IPS-18c (cell line): ENCODE measurements at regions not wholly inside any gene's neighbourhood (a gene's known extent, or its start where the extent isn't known, plus 50 kb on each side); places are given as distances from the start of the nearest gene placed in this dataset.

ENCODE experiments used
- H3K4me3 ChIP-seq: 2 replicates; pipeline ENCODE4 v1.7.0; 2013; ENCODE audit warnings: low read depth, mild to moderate bottlenecking, low read length, moderate library complexity; ENCODE audit not compliant: insufficient read depth
- H3K9me3 ChIP-seq: one replicate; pipeline ENCODE4 v1.6.1; 2013; ENCODE audit warnings: mild to moderate bottlenecking, low read length, moderate library complexity; ENCODE audit not compliant: control insufficient read depth, insufficient read depth

DNA sequence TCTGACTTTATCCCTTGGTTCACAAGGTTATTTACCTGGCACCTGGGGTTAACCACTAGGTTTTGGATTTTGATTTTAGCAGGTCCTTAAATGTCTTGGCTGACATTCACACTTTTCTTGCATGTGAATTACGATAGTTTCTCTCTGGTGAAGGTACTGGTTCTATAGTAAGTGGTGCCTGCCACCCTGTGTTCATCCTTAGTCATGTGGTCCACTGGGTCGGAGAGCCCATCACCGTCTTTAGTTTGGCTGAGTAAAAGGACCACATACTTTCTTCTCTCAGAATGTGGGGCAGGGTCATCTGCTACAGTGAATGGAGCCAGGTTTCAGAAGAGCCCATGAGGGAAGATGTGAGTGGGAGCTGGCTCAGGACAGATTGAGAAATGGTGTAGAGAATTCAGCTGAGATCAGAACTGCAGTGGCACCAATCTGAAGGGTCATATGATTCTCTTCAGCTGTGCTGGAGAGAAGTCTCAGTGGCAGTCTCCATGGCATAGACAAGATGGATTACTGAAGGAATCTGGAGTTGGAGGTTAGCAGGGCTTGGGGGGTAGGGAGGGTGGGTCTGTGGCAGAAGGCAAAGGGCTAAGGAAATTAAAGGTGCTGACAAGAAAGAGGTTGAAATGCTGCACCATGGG, 310.4 kb downstream of the GPAT3 start:
- H3K9me3 ChIP-seq: no peaks in the 10 kb centered on the region
- H3K4me3 ChIP-seq: no peak overlapping the region

DNA sequence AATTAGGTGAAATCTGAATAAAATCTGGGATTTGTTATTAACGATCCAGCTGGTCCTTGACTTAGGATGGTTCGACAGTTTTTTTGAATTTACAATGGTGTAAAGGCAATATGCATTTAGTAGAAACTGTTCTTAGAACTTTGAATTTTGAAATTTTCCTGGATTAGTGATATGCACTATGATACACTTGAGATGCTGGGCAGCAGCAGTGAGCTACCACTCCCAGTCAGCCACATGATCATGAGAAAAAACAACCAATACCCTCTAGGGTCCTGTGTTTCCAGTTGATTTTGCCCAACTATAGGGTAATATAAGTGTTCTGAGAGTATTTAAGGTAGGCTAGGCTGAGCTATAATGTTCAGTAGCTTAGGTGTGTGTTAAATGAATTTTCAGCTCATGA, 303.7 kb downstream of the GPAT3 start:
- no peak overlapping the region for H3K4me3 ChIP-seq
- no peaks in the 10 kb centered on the region for H3K9me3 ChIP-seq

DNA sequence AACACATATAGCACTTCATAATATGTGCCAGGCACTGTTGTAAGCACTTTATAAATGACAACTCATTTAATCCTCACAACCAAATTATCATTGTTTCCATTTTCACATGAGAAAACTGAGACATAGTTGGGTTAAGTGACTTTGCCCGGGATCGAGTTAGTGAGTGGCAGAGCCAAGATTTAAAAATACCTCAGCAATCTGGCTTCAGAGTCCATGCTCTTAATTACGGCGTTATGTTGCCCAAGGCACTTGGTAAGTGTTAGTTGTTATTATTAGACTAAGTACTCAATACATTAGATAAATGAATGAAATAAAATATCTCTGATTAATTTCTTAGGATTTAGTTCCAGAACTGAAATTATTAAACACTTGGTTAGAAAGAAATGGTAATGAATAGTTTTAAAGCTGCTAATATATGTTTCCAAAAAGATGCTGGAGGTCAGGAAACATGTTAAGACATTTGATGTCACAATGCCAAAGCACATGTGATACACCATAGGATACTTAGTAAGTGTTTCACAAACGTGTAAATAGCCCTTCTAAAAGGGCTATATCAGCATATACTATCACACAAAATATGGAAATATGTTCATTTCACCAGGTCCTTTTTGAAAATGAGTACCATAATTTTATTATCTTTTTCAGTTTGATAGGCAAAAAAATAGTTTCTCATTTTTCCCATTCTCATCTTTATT, 301.9 kb downstream of the GPAT3 start:
- no peak overlapping the region for H3K4me3 ChIP-seq
- no peaks in the 10 kb centered on the region for H3K9me3 ChIP-seq

DNA sequence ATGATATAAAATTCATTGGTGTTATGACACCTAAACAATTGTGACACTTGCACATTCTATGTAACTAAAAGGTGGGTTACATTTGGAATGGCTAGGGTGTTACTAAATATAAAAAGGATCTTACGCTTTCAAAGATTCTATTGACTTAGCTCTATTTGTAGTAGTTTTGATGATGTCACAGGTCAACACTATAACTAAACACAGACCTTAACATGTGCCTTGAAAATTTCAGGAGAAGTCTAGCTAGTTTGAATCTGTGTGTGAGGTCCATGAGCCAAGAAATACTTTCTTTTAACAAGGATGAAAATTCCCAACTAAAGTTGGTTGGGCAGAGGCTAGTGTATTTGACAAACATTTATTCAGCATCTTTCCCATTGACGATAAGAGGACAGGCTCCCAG, 298.0 kb downstream of the GPAT3 start:
- H3K9me3 ChIP-seq: no peaks in the 10 kb centered on the region
- no peak overlapping the region for H3K4me3 ChIP-seq

DNA sequence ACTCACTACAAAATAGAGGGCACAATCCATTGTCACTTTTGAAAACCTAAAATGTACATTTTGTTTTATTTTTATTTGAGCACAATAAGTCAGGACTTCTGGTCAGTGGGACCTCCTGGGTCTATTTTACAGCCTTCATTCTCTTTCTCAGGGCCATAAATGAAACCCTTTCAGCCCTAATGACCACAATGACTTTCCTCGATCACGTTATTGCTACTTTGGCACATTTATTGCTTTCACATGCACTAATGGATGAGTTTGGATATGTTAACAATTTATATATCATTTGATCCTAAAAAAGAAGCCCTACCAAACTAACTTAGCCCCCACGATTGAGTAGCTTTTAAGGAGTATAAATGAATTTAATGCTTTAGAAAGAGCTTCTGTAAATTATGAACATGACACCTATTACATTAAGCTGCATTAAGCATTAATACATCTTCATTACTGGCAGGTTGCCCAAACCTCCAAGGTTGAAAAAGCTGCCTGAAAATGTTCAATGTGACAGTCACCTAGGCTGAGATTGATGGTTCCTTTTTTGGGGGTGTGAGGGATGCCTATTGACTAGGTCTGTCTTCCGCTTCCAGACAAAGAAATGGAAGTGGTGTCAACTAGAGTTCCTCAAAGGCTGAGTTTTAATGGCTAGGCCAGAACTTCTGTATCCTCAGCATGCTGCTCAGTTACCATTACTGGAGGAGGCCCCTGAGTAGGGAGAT, 296.4 kb downstream of the GPAT3 start:
- H3K4me3 ChIP-seq: no peak overlapping the region
- H3K9me3 ChIP-seq: no peaks in the 10 kb centered on the region

DNA sequence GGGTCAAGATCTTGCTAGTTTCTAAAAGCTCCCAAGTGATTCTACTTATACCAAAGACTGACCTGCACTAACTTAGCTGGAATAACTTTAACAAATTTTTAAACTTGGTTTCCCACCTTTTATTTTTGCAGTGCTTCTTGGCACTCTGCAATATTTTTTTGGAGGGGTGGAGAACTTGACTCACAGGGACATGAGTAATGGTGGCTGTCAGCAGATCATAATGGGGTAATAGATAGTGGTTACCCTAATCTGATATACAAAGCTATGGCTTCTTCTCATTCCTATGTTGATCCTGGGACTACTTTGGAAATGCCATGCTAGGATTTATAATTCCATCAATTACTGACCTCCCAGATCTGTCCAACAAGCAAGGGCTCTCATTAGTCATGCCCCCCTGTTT, 295.7 kb downstream of the GPAT3 start:
- Histone ChIP-seq H3K9me3 (no peaks in the 10 kb centered on the region), H3K4me3 (no peak overlapping the region)

DNA sequence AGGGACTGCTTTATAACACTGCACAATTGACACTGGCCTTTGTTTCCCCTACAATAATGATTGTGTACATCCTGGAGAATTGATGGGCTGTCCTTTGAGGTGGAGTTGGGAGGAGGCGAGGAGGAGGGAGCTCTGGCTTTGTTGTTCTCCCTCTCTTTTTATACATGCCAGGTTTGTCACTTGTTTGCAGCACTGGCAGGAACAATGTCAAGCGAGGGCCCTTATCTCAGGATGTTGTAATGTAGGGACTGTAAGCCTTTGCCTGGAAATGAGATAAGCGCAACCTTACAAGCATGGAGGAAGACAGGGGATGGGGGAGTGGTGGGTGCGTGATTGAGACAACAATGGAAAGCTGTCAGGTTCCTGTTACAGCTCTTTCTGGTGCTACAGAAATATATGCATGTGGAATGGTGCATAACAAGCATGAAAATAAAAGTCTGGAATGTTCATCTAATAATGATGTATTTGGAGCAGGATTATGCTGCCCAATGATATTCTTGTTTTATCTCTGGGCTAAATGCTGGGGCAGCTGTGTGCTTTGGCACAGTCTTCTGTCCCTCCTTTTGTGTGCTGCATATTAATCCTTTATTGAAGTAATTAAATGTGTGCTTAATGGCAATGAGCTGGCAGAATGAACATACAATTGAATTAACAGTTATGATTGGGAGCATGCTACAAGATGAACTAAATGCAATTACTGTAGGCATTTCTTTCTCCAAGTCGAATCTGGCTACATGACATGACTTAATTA, 294.4 kb downstream of the GPAT3 start:
- H3K4me3 ChIP-seq: no peak overlapping the region
- no peaks in the 10 kb centered on the region for H3K9me3 ChIP-seq

DNA sequence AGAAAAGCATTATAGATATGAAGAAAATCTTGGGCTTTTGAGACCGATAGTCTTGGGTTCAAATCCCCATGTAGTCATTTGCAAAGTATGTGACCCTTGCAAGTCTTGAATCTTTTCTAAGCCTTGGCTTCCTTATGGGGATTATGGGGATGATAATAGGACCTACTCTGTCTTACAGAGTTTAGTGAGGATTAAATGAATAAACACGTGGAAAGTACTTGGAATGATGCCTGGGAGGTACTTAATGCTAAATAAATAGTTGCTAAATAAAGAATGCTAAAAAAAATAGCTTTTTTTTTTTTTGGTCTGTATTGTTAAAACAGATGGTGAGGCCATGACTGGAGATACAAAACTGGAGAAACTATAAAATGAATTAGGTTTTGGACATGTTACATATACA, 292.7 kb downstream of the GPAT3 start:
- no peak overlapping the region for H3K4me3 ChIP-seq
- no peaks in the 10 kb centered on the region for H3K9me3 ChIP-seq

DNA sequence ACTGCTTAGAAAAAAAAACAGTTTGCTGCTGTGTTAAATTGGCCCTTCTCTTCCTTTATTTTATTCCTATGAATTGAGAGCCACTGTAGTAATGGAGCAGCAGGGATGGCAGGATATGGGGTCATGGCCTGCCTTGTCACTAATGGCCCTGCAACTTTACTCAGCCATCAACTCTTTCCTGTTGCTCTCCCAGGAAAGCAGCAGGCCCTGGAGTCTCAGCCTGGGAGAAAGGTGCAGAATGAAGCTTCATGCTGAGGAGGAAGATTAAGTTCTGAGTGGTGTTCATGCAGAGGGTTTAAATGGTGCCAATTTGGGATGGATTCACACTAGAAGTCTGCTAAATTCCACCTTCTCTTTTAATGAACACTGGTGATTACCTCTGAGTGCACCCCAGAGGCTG, 285.6 kb downstream of the GPAT3 start:
- H3K4me3 ChIP-seq: no peak overlapping the region
- H3K9me3 ChIP-seq: peaks cover 2% of the 10 kb centered on the region

DNA sequence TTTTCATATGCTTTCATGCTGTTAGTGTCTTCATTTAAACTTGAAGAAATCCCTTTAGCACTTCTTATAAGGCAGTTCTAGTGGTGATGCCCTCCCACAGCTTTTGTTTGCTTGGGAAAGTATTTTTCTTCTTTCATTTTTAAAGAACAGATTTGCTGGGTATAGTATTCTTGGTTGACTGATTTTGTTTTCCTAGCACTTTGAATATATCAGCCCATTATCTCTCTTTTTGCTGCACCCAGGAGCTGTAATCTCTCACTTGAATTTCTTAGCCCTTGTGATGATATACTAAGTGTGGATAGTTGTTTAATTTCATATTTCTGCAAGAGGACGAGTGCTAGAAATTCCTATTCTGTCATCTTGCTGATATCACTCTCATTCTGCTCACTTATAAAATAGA, 283.7 kb downstream of the GPAT3 start:
- no peak overlapping the region for H3K4me3 ChIP-seq
- H3K9me3 ChIP-seq: peaks cover 2% of the 10 kb centered on the region

DNA sequence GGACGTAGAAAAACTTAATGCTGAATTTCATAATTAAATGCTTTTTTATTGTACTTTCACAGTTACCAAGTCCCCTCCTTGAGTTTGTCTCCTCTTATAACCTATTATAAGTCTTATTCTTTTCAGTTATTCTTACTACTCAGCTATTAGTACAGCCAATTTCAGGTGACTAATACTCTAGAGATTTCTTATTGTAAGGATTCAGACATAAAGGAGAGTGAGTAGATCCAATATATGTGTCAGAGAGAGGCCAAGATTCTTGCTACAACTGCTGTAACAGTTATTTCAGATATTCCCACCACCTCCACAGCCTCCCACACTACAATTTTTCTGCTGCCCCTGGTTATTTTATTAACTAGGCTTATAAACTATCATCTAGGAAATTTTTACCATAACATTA, 274.5 kb downstream of the GPAT3 start:
- Histone ChIP-seq H3K9me3 (no peaks in the 10 kb centered on the region), H3K4me3 (no peak overlapping the region)

DNA sequence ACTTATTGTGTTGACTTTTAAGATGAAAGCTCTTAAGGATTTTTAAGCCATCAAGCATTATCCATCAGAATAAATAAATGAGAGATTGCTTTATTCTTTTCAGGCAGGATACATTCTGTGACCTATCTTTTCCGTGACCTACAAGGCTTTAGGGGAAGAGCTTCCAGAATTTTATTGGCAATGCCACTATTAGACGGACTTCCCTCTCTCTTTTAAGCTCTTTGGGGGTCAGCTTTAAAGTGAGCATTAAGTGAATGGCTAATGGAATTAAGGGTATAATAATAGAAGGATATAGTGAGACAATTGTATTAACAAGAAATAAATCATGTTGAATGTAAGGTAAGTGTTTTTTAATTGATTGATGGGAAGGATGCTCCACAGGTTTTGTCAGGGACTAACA, 273.7 kb downstream of the GPAT3 start:
- no peaks in the 10 kb centered on the region for H3K9me3 ChIP-seq
- H3K4me3 ChIP-seq: no peak overlapping the region

DNA sequence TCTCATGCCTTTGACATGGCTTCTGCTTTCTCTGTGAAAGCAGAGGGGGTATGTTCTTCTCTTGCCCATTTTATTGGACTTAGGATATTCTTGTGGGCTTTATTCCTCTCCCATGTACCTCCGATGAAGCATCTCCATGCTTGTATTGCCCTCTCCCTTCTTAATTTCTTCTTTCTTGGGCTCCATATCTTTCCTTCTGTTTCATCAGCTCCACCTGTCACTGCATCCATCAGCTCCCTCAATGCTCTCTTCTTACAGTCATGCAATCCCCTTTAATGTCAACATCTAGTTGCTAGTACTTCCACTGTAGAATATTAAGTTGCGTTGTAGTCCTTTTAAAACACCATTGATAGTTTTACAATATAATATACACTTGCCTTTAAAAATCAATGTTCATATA, 257.6 kb downstream of the GPAT3 start:
- Histone ChIP-seq H3K4me3 (no peak overlapping the region), H3K9me3 (no peaks in the 10 kb centered on the region)

DNA sequence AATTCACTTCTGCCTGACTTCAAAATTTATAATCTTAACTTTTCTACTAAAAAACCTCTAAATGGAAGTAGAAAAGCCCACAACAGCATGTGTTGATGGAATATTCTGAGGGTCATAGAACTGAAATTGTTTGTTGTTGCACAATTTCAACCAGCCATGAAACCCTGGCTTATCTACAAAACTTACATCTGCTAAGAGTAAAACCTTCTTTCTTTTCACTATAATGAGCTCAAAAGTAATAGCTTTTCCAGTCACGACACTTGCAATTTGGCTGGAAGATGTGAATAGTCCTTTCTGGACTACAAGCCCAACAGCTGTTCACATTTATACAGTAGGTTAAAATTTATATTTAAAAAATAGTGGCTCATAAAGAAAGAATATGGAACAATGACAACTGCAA, 250.0 kb downstream of the GPAT3 start:
- Histone ChIP-seq H3K4me3 (no peak overlapping the region), H3K9me3 (no peaks in the 10 kb centered on the region)

DNA sequence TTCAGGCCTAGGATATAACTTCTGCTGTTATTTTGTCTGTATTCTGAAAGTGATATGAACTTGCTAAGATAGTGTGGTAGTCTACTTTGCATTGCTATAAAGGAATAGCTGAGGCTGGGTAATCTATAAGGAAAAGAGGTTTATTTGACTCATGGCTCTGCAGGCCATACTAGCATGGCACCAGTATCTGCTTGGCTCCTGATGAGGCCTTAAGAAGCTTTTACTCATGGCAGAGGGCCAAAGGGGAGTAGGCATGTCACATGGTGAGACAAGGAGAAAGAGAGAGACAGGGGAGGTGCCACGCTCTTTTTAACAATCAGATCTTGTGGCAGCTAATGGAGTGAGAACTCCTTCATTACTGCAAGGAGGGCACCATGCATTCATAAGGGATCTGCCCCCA, 247.3 kb downstream of the GPAT3 start:
- Histone ChIP-seq H3K9me3 (no peaks in the 10 kb centered on the region), H3K4me3 (no peak overlapping the region)

DNA sequence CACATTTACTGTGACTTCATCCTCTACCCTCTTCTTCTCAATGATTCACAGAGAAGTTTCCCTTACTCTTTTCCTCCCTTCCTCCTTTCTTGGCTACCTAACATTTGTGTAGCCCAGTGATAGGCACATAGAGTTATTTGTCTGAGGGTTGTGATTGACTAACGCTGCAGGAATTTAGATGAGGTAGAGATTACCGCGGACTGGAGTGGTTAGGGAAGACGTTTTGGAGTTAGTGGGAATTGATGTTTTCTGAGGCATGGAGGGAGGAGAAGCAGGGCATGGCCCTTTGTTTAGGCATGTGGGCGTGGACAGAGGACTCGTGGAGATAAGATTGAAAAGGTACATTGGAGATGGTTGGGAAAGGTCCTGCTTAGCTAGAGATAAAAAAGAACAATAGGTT, 246.7 kb downstream of the GPAT3 start:
- H3K9me3 ChIP-seq: no peaks in the 10 kb centered on the region
- H3K4me3 ChIP-seq: no peak overlapping the region

DNA sequence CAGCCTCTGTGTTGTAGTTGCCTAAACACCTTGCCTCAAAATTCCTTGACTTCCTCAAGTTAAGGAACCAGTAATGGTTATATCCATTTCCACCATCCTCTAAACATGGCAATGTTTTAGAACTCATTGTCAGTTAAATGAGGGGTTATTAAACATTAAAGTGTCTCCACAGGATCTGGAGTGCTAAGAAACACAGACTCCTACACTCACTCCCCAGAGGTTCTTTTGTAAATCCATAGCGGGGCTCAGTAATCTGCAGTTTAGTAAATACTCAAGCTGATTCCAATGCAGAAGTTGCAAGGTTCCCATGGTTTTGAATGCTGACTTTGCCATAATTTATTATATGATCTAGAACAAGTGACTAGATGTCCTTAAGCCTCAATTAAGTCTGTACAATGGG, 245.5 kb downstream of the GPAT3 start:
- H3K4me3 ChIP-seq: no peak overlapping the region
- H3K9me3 ChIP-seq: no peaks in the 10 kb centered on the region
